ENCODE measurements at regions not wholly inside any gene's neighbourhood (a gene's known extent, or its start where the extent isn't known, plus 50 kb on each side); places are given as distances from the start of the nearest gene placed in this dataset.
A peak's percentile ranks its signal among the peaks of the same experiment; 100 is the strongest.

- DNase-seq (ENCODE audit: low spot score), result no peak
Measured at GRCh38 chr6:165823609-165824326, 160.7 kb upstream of the PDE10A start.

DNA sequence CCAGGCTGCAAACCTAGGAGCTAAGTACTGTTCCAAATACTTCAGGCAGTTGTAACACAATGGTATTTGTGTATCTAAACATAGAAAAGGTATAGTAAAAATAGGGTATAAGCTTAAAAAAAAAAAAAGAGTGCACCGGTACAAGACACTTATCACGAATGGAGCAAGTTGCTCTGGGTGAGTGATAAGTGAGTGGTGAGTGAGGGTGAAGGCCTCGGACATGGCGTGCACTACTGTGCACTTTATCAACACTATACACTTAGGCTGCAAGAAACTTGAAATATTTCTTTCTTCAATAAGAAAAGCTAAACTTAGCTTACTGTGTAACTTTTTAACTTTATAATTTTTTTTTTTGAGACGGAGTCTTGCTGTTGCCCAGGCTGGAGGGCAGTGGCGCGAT lies 159.5 kb upstream of the PDE10A start:
- DNase-seq (ENCODE audit: low spot score), result no peak

DNA sequence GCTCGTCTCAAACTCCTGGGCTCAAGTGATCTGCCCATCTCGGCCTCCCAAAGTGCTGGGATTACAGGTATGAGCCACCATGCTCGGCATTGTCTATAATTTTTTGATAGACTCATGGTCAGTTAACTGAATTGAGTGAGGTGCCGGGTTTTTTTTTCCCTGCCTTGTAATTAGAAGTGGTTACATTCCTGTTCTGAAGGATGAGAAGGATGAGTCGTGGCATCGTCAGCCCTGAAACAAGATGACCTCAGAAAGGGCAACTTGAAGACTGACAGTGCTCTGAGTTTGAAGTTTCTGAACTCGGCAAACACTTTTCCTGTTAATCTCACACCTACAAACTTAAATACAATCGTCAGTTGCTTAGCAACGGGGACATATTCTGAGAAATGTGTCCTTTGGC lies 158.7 kb upstream of the PDE10A start:
- no peak for DNase-seq (ENCODE audit: low spot score)

DNA sequence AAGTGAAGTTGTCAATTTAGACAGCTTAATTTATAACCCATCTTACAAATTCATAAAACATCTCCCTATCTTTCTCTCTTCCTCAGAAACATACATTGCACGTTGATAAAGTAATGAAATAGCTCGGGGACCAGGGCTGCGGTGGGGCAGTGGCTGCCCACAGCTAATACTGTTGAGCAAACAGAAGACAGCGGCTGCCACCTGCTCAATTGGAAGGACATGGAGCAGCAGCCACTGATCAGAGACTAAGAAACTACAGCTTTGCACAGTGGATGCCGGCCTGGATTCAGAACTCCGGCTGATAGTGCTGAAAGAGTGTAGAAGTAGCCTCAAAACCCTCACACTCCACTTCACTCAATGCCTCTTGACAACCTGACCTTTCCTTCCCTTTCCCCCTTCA lies 157.9 kb upstream of the PDE10A start:
- no peak for DNase-seq (ENCODE audit: low spot score)

GRCh38 chr6:165820407-165820806 lies 157.4 kb upstream of the PDE10A start:
- no peak for DNase-seq (ENCODE audit: low spot score)

DNA sequence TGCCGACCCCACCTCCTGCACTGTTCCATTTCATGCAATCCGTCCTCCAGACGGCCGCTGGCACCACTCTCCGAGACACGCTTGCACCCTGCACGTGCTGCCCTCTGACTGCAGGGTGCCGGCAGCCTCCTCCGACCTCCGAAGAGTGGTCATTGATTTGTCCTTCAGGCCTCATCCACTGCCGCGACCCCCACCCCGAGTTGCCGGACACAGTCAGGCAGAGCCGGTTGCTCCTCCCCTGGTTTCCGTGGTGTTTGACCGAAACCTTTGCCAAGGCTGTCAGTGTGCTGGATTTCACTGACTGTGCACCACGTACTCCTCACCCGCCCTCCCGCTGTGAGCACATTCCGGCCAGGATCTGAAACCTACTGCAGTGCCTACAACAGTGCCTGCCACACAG lies 156.4 kb upstream of the PDE10A start:
- no peak for DNase-seq (ENCODE audit: low spot score)

DNA sequence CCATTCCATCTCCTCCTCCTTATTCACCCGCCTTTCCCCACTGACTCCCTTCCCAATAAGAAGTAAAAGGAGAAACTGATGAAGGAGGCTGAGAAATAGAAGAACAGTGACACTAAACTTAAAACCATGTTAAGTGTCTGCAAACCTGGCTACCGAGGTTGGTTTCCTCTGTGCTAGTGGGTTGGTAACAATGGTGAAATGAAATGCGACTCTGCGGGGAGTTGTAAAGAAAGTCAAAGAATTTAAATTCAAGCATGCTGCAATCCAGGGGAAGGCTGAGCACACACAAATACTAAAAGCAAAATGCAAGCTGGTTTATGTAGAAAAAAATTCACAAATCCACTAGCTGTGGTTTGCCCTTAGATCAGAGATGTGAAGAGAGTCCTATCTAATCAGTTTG lies 155.2 kb upstream of the PDE10A start:
- DNase-seq (ENCODE audit: low spot score), result no peak

GRCh38 chr6:165817771-165818170 lies 154.7 kb upstream of the PDE10A start:
- no peak for DNase-seq (ENCODE audit: low spot score)

DNA sequence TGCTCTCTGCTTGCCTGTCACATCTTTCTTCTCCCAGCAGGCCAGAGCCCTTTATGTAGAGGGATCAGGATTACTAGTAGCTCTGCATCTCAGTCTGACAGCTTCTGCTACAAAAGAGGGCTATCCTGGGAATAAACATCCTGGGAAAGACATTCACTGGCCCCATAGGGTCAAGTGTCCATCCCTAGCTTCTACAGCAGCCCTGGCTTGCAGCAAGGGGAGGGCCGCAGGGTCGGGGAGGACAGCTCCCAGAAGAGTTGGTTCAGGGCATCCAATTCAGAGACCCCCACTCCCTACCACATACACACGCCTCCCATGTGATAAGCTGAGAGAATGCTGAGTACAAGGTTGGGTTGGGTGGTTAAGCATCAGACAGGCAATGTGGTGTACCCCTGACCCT lies 154.1 kb upstream of the PDE10A start:
- no peak for DNase-seq (ENCODE audit: low spot score)

GRCh38 chr6:165814679-165815078 lies 151.6 kb upstream of the PDE10A start:
- DNase-seq (ENCODE audit: low spot score), result no peak

GRCh38 chr6:165811512-165811911 lies 148.5 kb upstream of the PDE10A start:
- peak; percentile 19 for DNase-seq (ENCODE audit: low spot score)

- DNase-seq (ENCODE audit: low spot score), result no peak
Measured at GRCh38 chr6:165808021-165808420, 145.0 kb upstream of the PDE10A start.

GRCh38 chr6:165807249-165807960 lies 144.4 kb upstream of the PDE10A start:
- DNase-seq (ENCODE audit: low spot score), result no peak

DNA sequence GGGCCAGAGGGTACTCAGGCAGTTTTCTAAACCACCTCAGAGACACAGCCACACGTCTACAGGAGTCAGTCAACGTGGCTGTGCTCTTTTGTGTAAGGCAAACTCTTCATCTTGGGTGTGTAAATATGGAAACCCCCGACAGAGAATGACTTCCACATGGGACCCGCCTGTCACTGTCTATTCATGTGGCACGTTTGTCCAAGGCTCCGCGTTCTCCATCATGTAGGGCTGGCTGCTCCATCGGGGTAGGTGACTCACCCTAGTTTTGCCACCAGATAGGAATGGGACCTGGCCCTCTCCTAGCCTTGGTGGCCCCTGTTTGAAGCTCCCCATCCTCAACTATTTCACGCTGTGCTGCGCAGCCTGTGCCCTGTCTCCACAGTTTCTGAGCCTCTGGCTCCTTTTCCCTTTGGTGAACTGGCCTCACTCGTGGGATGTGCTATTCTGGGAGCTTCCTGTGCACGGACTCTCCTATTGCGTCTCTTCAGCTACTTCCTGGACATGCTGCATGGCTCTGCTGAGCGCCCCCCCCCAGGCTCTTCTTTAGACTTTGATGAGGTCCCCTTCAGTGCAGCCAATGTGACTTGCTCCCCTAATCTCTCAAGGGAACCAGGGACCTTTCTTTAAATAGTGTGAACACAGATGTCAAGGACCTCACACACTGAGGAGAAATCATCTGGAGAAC lies 143.2 kb upstream of the PDE10A start:
- no peak for DNase-seq (ENCODE audit: low spot score)

DNA sequence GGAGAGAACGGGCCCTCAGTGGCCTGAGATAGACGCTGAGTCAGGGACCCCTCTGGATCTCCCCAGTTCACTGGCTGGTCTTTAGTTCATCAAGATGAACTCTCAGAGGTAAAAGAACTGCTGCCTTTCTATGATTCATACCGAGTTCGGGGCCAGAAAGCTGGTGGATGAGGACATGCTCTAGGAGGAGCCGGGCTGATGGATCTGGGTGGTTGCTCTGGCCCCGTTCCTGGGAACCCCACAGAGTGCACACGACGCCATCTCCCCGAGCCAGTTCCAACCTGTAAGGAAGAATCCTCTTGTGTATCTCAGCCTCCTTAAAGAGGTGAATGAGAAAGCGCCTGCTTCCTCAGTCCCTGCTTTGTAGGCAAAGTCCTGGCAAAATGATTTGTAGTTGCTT lies 142.6 kb upstream of the PDE10A start:
- DNase-seq (ENCODE audit: low spot score), result no peak

DNA sequence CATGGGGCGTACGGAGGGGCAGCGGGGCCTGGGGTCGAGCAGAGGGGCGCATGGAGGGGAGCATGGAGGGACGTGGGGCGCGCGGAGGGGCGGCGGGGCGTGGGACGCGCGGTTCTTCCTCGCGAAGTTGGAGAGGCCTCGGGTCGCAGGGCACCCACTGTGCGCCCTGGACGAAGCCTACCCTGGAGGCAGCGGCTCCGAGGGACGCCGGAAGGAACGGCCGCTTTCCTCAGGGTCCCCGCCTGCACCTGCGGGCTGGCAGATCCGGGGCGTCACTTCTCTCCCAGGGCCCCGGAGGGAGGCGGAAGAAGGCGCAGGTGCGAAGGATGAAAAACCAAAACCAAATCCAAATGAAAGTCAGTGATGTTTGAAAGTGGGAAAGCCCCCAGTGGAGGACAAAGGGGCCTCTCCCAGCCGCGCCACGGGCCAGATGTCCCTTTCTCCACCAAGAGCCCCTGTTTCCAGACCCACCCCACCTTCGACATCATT lies 142.1 kb upstream of the PDE10A start:
- DNase-seq (ENCODE audit: low spot score), result no peak

- no peak for DNase-seq (ENCODE audit: low spot score)
Measured at GRCh38 chr6:165804331-165805066, 141.5 kb upstream of the PDE10A start.

DNA sequence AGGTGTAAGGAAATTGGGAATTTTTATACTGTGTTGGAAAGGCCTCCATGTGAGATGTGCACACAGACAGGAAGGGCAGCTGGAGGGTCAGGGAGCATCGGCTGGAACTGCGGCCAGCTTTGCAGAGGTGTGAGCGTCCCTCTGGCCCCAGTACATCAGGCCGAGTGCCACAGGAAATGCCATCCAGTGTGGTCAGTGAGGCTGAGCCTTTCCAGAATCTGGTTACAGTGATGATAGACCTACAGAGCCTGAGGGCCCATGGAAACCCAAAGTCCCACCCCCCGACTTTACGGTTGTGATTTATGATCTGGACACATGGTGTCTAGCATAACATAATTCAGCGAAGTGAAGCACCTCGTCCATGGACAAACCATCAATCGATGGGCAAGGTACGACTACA lies 137.3 kb upstream of the PDE10A start:
- DNase-seq (ENCODE audit: low spot score), result no peak

GRCh38 chr6:165799391-165800153 lies 136.5 kb upstream of the PDE10A start:
- DNase-seq (ENCODE audit: low spot score), result no peak

DNA sequence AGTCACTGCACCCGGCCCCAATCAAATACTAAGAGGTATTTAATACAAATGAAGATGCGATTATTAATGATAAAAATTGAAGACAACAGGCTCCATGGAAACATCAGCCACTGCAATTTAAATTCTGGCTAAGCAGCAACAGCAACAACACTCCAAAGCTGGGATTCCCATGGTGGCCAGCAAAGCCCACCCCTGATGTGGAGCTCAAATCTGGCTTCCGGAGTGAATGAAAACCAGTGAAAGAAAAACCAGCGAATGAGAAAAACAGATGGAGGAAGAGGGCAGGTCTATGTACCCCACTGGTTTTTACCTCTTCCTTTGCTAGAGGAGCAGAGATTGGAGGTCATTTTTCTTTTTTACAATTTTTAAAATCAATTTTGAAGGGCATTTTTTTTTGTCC lies 135.9 kb upstream of the PDE10A start:
- DNase-seq (ENCODE audit: low spot score), result no peak

GRCh38 chr6:165794179-165794601 lies 131.1 kb upstream of the PDE10A start:
- no peak for DNase-seq (ENCODE audit: low spot score)

Measured in H4 (cell line).